Loucy (cell line): ENCODE measurements at regions not wholly inside any gene's neighbourhood (a gene's known extent, or its start where the extent isn't known, plus 50 kb on each side); places are given as distances from the start of the nearest gene placed in this dataset.

Source experiments
- EZH2phosphoT487 ChIP-seq: fragments of 200-600 bp; IDR thresholded peaks from 2 replicates; pipeline ENCODE4 v1.6.1; 2018; ENCODE audit warnings: antibody characterized with exemption, mild to moderate bottlenecking, moderate library complexity, borderline replicate concordance
- TF ChIP-seq, protein P1 (sequence below): fragments of 200-600 bp; sonication (generic); conservative IDR thresholded peaks from 2 replicates; pipeline ENCODE4 v1.5.1; 2014; ENCODE audit warnings: mild to moderate bottlenecking, antibody characterized with exemption, low read length

DNA sequence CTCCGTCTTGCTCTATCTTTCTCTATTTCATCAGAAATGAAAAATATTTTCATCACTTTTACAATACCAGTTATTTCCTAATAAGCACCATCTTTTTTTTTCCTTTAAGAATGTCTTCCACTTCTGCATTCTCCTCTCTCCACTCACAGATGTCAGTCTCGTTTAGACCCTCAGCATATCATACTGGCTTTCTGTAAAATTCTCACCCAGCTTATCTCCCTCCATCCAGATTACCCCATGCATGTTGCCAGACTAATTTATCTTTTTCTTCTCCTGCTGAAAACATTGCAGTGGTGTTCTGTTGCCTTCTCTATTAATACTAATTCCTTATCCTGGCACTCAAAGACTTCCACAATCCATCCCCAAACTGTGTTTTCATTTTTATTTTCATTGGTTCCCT is 513.8 kb upstream of the KLF12 start:
- TF ChIP-seq, protein P1, sequence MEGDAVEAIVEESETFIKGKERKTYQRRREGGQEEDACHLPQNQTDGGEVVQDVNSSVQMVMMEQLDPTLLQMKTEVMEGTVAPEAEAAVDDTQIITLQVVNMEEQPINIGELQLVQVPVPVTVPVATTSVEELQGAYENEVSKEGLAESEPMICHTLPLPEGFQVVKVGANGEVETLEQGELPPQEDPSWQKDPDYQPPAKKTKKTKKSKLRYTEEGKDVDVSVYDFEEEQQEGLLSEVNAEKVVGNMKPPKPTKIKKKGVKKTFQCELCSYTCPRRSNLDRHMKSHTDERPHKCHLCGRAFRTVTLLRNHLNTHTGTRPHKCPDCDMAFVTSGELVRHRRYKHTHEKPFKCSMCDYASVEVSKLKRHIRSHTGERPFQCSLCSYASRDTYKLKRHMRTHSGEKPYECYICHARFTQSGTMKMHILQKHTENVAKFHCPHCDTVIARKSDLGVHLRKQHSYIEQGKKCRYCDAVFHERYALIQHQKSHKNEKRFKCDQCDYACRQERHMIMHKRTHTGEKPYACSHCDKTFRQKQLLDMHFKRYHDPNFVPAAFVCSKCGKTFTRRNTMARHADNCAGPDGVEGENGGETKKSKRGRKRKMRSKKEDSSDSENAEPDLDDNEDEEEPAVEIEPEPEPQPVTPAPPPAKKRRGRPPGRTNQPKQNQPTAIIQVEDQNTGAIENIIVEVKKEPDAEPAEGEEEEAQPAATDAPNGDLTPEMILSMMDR = no peak
- TF ChIP-seq EZH2phosphoT487 = no peak
